PFSK-1 (cell line): ENCODE measurements at regions not wholly inside any gene's neighbourhood (a gene's known extent, or its start where the extent isn't known, plus 50 kb on each side); places are given as distances from the start of the nearest gene placed in this dataset.

Experiments used
- POLR2AphosphoS5 ChIP-seq: IDR thresholded peaks from 2 replicates; pipeline ENCODE4 v1.6.1; 2012; ENCODE audit warnings: low read depth, mild to moderate bottlenecking, control low read depth, low read length, moderate library complexity
- REST ChIP-seq, 2 experiments: IDR thresholded peaks; 2 replicates each; pipeline versions ENCODE4 v1.6.1 to v1.8.0; 2011 to 2012; ENCODE audit warnings: low read depth in 2 of 2, low read length in 2 of 2, control low read depth in 1 of 2, inconsistent platforms in 1 of 2, mild to moderate bottlenecking in 1 of 2, moderate library complexity in 1 of 2; ENCODE audit not compliant: insufficient read depth in 1 of 2

DNA sequence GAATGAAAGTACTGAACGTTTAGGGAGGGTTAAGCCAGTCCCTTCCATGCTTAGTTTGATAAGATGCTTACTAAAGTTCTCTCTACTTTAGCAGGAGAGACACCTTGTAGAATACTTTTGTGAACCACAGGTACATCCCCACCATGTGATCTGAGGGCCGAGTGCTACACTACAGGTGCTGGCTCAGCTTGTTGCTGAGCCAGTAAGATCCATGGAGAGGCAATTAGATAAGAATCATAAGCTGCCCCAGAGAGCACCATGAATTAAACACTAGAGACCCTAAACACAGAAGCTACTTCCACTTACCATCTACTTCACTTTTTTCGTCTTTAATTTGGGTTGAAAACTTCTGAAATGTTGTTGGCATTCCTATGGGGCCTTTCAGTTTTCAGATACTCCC lies 70.5 kb upstream of the GOLGA8B start:
- no peak for TF ChIP-seq REST (IDR thresholded peaks at IDR 0.05; ENCODE audit: insufficient read depth in 1 of 2, low read depth in 2 of 2, low read length in 2 of 2)
- no peak for TF ChIP-seq POLR2AphosphoS5
